Esophagus squamous epithelium (tissue), 4 donors: ENCODE measurements at regions not wholly inside any gene's neighbourhood (a gene's known extent, or its start where the extent isn't known, plus 50 kb on each side); places are given as distances from the start of the nearest gene placed in this dataset.

Experiments used
- POLR2A ChIP-seq, 4 donors: fragments of 450-650 bp; IDR thresholded peaks; one replicate each; pipeline ENCODE4 v1.6.1; 2017; ENCODE audit warnings: antibody characterized with exemption in 4 of 4, mild to moderate bottlenecking in 4 of 4, moderate library complexity in 3 of 4
- TF ChIP-seq, protein P1 (sequence below), 6 experiments: fragments of 450-650 bp in 4 of 6; fragments of 200-600 bp in 2 of 6; sonication (generic) in 2 of 6; IDR thresholded peaks; one replicate each; pipeline ENCODE4 v1.5.1; 2016 to 2019; ENCODE audit warnings: antibody characterized with exemption in 6 of 6, mild to moderate bottlenecking in 4 of 6, moderate library complexity in 4 of 6

DNA sequence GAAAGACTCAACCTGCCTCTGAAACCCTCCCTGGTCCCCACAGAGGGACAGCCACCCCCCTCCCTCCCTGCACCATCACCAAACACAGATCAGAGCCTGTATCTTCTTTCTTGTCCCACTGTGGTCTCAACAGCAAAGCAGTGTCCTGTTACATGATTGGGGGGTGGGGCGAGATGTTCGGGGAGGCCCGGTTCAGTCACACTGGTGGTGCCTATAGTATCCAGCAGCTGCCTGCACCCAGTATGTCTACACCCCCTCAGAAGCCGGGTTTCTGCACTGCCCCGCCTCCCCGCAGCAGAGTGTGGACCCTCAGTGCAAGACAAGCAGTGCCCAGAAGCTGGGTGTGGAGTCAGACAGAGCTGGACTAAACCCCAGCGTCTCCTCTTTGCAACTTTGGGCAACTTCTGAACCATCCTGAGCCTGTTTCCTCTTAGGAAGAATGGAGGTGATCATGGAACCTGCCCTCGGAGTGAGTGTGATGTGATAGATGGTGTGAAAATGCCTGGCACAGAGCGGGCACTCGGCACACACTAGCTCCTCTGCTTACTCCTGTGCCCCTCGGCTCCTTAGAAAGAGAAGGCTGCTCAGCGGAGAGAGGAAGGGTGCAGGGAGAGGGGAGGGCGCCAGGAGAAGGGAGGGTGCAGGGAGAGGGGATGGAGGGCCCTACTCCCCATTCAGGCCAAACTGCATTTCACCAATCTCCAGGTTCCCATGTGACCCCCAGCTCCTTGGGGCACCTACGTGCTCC is 84.0 kb upstream of the TNRC6C start:
- TF ChIP-seq POLR2A (IDR thresholded peaks at IDR 0.05): no peak
- TF ChIP-seq, protein P1, sequence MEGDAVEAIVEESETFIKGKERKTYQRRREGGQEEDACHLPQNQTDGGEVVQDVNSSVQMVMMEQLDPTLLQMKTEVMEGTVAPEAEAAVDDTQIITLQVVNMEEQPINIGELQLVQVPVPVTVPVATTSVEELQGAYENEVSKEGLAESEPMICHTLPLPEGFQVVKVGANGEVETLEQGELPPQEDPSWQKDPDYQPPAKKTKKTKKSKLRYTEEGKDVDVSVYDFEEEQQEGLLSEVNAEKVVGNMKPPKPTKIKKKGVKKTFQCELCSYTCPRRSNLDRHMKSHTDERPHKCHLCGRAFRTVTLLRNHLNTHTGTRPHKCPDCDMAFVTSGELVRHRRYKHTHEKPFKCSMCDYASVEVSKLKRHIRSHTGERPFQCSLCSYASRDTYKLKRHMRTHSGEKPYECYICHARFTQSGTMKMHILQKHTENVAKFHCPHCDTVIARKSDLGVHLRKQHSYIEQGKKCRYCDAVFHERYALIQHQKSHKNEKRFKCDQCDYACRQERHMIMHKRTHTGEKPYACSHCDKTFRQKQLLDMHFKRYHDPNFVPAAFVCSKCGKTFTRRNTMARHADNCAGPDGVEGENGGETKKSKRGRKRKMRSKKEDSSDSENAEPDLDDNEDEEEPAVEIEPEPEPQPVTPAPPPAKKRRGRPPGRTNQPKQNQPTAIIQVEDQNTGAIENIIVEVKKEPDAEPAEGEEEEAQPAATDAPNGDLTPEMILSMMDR (IDR thresholded peaks at IDR 0.05): no peak
